Fibroblast of lung (primary cell): ENCODE measurements at regions not wholly inside any gene's neighbourhood (a gene's known extent, or its start where the extent isn't known, plus 50 kb on each side); places are given as distances from the start of the nearest gene placed in this dataset.

Experiments used
- DNase-seq, 2 donors: peaks; one replicate each; pipeline versions ENCODE4 v3.0.0 to v3.0.0-alpha.2; 2010; ENCODE audit warnings: low read depth in 2 of 2
- H2AFZ ChIP-seq: 2 replicates; pipeline ENCODE4 v1.5.1; 2012; ENCODE audit warnings: low read length, control low read depth, inconsistent platforms
- H3K27ac ChIP-seq: 2 replicates; pipeline ENCODE4 v1.5.1; 2011; ENCODE audit warnings: low read length, control low read depth; ENCODE audit not compliant: insufficient read depth
- H3K27me3 ChIP-seq: 2 replicates; pipeline ENCODE4 v1.5.1; 2011; ENCODE audit warnings: mild to moderate bottlenecking, low read length; ENCODE audit not compliant: control insufficient read depth, insufficient read depth
- H3K36me3 ChIP-seq: 2 replicates; pipeline ENCODE4 v1.5.1; 2011; ENCODE audit warnings: low read length; ENCODE audit not compliant: control insufficient read depth, insufficient read depth
- H3K4me1 ChIP-seq: 2 replicates; pipeline ENCODE4 v1.5.1; 2011; ENCODE audit warnings: low read length; ENCODE audit not compliant: control insufficient read depth, insufficient read depth; ENCODE audit errors: extremely low read depth
- H3K4me2 ChIP-seq: 2 replicates; pipeline ENCODE4 v1.5.1; 2011; ENCODE audit warnings: low read length, control low read depth; ENCODE audit not compliant: insufficient read depth; ENCODE audit errors: extremely low read depth
- H3K4me3 ChIP-seq, 4 experiments: fragments of 200-600 bp in 1 of 4; sonication (generic) in 1 of 4; replicated peaks in 1 of 4; 2 replicates each; pipeline ENCODE4 v1.5.1; 2011 to 2016; ENCODE audit warnings: low read length in 4 of 4, low read depth in 3 of 4, mild to moderate bottlenecking in 3 of 4, control low read depth in 2 of 4, inconsistent platforms in 1 of 4, mixed read lengths in 1 of 4; ENCODE audit not compliant: insufficient read depth in 1 of 4; ENCODE audit errors: control extremely low read depth in 1 of 4
- H3K79me2 ChIP-seq: 2 replicates; pipeline ENCODE4 v1.5.1; 2012; ENCODE audit warnings: mild to moderate bottlenecking, low read length, inconsistent platforms; ENCODE audit not compliant: control insufficient read depth, insufficient read depth
- H3K9ac ChIP-seq: 2 replicates; pipeline ENCODE4 v1.5.1; 2011; ENCODE audit warnings: mild to moderate bottlenecking, low read length, control low read depth; ENCODE audit not compliant: insufficient read depth
- H3K9me3 ChIP-seq: 2 replicates; pipeline ENCODE4 v1.5.1; 2012; ENCODE audit warnings: low read depth, low read length; ENCODE audit not compliant: control insufficient read depth, insufficient read depth
- H4K20me1 ChIP-seq: 2 replicates; pipeline ENCODE4 v1.5.1; 2011; ENCODE audit warnings: low read length; ENCODE audit not compliant: control insufficient read depth, insufficient read depth; ENCODE audit errors: extremely low read depth
- CTCF ChIP-seq, 2 donors: IDR thresholded peaks in 1 of 2; conservative IDR thresholded peaks in 1 of 2; 1 replicate in 1 of 2; 2 replicates in 1 of 2; pipeline ENCODE4 v1.5.1; 2011 to 2012; ENCODE audit warnings: low read length in 2 of 2, control low read depth in 1 of 2, inconsistent platforms in 1 of 2, low read depth in 1 of 2, mild to moderate bottlenecking in 1 of 2
- EZH2 ChIP-seq: IDR thresholded peaks from 2 replicates; pipeline ENCODE4 v1.5.1; 2012; ENCODE audit warnings: low read length, control low read depth, mild to moderate bottlenecking; ENCODE audit errors: missing control alignments

- no peak for DNase-seq
- Histone ChIP-seq H3K79me2 (no peaks in the 10 kb centered on the region), H4K20me1 (no peaks in the 10 kb centered on the region), H3K27me3 (no peaks in the 10 kb centered on the region), H3K4me1 (peaks cover 3% of the 10 kb centered on the region), H3K27ac (peak overlapping the region; percentile 98), H3K9ac (peak overlapping the region; percentile 75), H3K4me3 (peak overlapping the region; percentile 48 to 81 (median 58)), H3K4me2 (peak overlapping the region; percentile 96), H3K36me3 (no peaks in the 10 kb centered on the region), H3K9me3 (no peaks in the 10 kb centered on the region), H2AFZ (peak overlapping the region; percentile 48)
- no peak for TF ChIP-seq CTCF (conservative IDR thresholded peaks at IDR 0.05 in 1 of 2, IDR thresholded peaks at IDR 0.05 in 1 of 2; ENCODE audit: low read depth in 1 of 2, low read length in 2 of 2)
- TF ChIP-seq EZH2 = no peak
Measured at GRCh38 chr13:33541962-33542308, 256.4 kb upstream of the STARD13 start.

- H4K20me1 ChIP-seq = no peaks in the 10 kb centered on the region
- H3K4me3 ChIP-seq = peak overlapping the region; percentile 56 to 81 (median 67)
- peak overlapping the region; percentile 98 for H3K27ac ChIP-seq
- H3K4me2 ChIP-seq = peak overlapping the region; percentile 96
- TF ChIP-seq EZH2 = no peak
- TF ChIP-seq CTCF (conservative IDR thresholded peaks at IDR 0.05 in 1 of 2, IDR thresholded peaks at IDR 0.05 in 1 of 2; ENCODE audit: low read depth in 1 of 2, low read length in 2 of 2) = peak; percentile 58 to 66
- no peaks in the 10 kb centered on the region for H3K9me3 ChIP-seq
- peak; percentile 99 for DNase-seq
- H3K27me3 ChIP-seq = no peaks in the 10 kb centered on the region
- H3K79me2 ChIP-seq = no peaks in the 10 kb centered on the region
- no peaks in the 10 kb centered on the region for H3K36me3 ChIP-seq
- peak overlapping the region; percentile 85 for H3K9ac ChIP-seq
- H2AFZ ChIP-seq = peak overlapping the region; percentile 92
- peaks cover 3% of the 10 kb centered on the region for H3K4me1 ChIP-seq
Measured at GRCh38 chr13:33542309-33543088, 256.9 kb upstream of the STARD13 start.

GRCh38 chr13:33543089-33543459, 257.5 kb upstream of the STARD13 start:
- no peaks in the 10 kb centered on the region for H4K20me1 ChIP-seq
- peak overlapping the region; percentile 85 for H3K9ac ChIP-seq
- H3K36me3 ChIP-seq = no peaks in the 10 kb centered on the region
- peak overlapping the region; percentile 98 for H3K27ac ChIP-seq
- no peaks in the 10 kb centered on the region for H3K27me3 ChIP-seq
- peak overlapping the region; percentile 56 to 81 (median 67) for H3K4me3 ChIP-seq
- TF ChIP-seq CTCF (conservative IDR thresholded peaks at IDR 0.05 in 1 of 2, IDR thresholded peaks at IDR 0.05 in 1 of 2; ENCODE audit: low read depth in 1 of 2, low read length in 2 of 2) = no peak
- no peak for TF ChIP-seq EZH2
- H3K4me1 ChIP-seq = peaks cover 3% of the 10 kb centered on the region
- no peak for DNase-seq
- H3K9me3 ChIP-seq = no peaks in the 10 kb centered on the region
- H3K79me2 ChIP-seq = no peaks in the 10 kb centered on the region
- peak overlapping the region; percentile 92 for H2AFZ ChIP-seq
- peak overlapping the region; percentile 94 for H3K4me2 ChIP-seq
